Gastroesophageal sphincter (tissue), 3 donors: ENCODE measurements at regions not wholly inside any gene's neighbourhood (a gene's known extent, or its start where the extent isn't known, plus 50 kb on each side); places are given as distances from the start of the nearest gene placed in this dataset.

ENCODE experiments used
- CTCF ChIP-seq, 4 experiments: fragments of 200-600 bp in 2 of 4; fragments of 450-650 bp in 2 of 4; sonication (generic) in 1 of 4; IDR thresholded peaks; one replicate each; pipeline ENCODE4 v1.5.1; 2017 to 2019; ENCODE audit warnings: antibody characterized with exemption in 4 of 4, mild to moderate bottlenecking in 2 of 4, moderate library complexity in 2 of 4
- EP300 ChIP-seq: sonication (generic); formaldehyde crosslinking; IDR thresholded peaks from one replicate; pipeline ENCODE4 v1.6.1; 2017; ENCODE audit warnings: antibody characterized with exemption, mild to moderate bottlenecking
- POLR2A ChIP-seq, 2 donors: fragments of 450-650 bp; IDR thresholded peaks; one replicate each; pipeline ENCODE4 v1.6.1; 2017; ENCODE audit warnings: antibody characterized with exemption in 2 of 2, mild to moderate bottlenecking in 2 of 2, moderate library complexity in 1 of 2
- POLR2AphosphoS5 ChIP-seq: sonication (generic); formaldehyde crosslinking; IDR thresholded peaks from one replicate; pipeline ENCODE4 v1.6.1; 2017; ENCODE audit warnings: antibody characterized with exemption

- TF ChIP-seq EP300 (no peak), CTCF (IDR thresholded peaks at IDR 0.05) (no peak), POLR2A (IDR thresholded peaks at IDR 0.05) (no peak), POLR2AphosphoS5 (no peak)
Observed at GRCh38 chr7:82701949-82702348, 258.4 kb upstream of the CACNA2D1 start.
